ENCODE measurements at regions not wholly inside any gene's neighbourhood (a gene's known extent, or its start where the extent isn't known, plus 50 kb on each side); places are given as distances from the start of the nearest gene placed in this dataset.

- Histone ChIP-seq H3K4me3 (ENCODE audit: low read length) (no peak overlapping the region), H3K27me3 (ENCODE audit: control insufficient read depth, insufficient read depth, low read length) (no peaks in the 10 kb centered on the region), H3K9ac (ENCODE audit: low read length) (no peak overlapping the region), H3K9me3 (ENCODE audit: control insufficient read depth, low read depth, low read length) (no peaks in the 10 kb centered on the region), H3K27ac (ENCODE audit: low read length) (no peak overlapping the region), H3K4me1 (ENCODE audit: control insufficient read depth, low read depth, low read length) (no peaks in the 10 kb centered on the region), H3K36me3 (ENCODE audit: control insufficient read depth, low read depth, low read length) (no peaks in the 10 kb centered on the region)
Observed at GRCh38 chr21:38956521-38956855, 150.8 kb downstream of the ETS2 start.

GRCh38 chr21:38956007-38956406, 150.3 kb downstream of the ETS2 start:
- Histone ChIP-seq H3K27ac (ENCODE audit: low read length) (no peak overlapping the region), H3K4me3 (ENCODE audit: low read length) (no peak overlapping the region), H3K4me1 (ENCODE audit: control insufficient read depth, low read depth, low read length) (no peaks in the 10 kb centered on the region)

GRCh38 chr21:38955495-38955894, 149.8 kb downstream of the ETS2 start:
- H3K4me1 ChIP-seq (ENCODE audit: control insufficient read depth, low read depth, low read length), result no peaks in the 10 kb centered on the region
- H3K9me3 ChIP-seq (ENCODE audit: control insufficient read depth, low read depth, low read length), result no peaks in the 10 kb centered on the region
- no peak overlapping the region for H3K4me3 ChIP-seq (ENCODE audit: low read length)
- H3K27ac ChIP-seq (ENCODE audit: low read length), result no peak overlapping the region
- no peaks in the 10 kb centered on the region for H3K27me3 ChIP-seq (ENCODE audit: control insufficient read depth, insufficient read depth, low read length)
- no peak overlapping the region for H3K9ac ChIP-seq (ENCODE audit: low read length)
- H3K36me3 ChIP-seq (ENCODE audit: control insufficient read depth, low read depth, low read length), result no peaks in the 10 kb centered on the region

More at GRCh38 chr21:38956007-38956406, 150.3 kb downstream of the ETS2 start:
- Histone ChIP-seq H3K27me3 (ENCODE audit: control insufficient read depth, insufficient read depth, low read length) (no peaks in the 10 kb centered on the region), H3K9me3 (ENCODE audit: control insufficient read depth, low read depth, low read length) (no peaks in the 10 kb centered on the region), H3K36me3 (ENCODE audit: control insufficient read depth, low read depth, low read length) (no peaks in the 10 kb centered on the region), H3K9ac (ENCODE audit: low read length) (no peak overlapping the region)

GRCh38 chr21:38954588-38955004, 148.9 kb downstream of the ETS2 start:
- Histone ChIP-seq H3K4me1 (ENCODE audit: control insufficient read depth, low read depth, low read length) (no peaks in the 10 kb centered on the region), H3K27ac (ENCODE audit: low read length) (no peak overlapping the region), H3K27me3 (ENCODE audit: control insufficient read depth, insufficient read depth, low read length) (no peaks in the 10 kb centered on the region), H3K9ac (ENCODE audit: low read length) (no peak overlapping the region), H3K4me3 (ENCODE audit: low read length) (no peak overlapping the region), H3K36me3 (ENCODE audit: control insufficient read depth, low read depth, low read length) (no peaks in the 10 kb centered on the region), H3K9me3 (ENCODE audit: control insufficient read depth, low read depth, low read length) (no peaks in the 10 kb centered on the region)

- no peak overlapping the region for H3K27ac ChIP-seq (ENCODE audit: low read length)
- H3K27me3 ChIP-seq (ENCODE audit: control insufficient read depth, insufficient read depth, low read length), result no peaks in the 10 kb centered on the region
- no peak overlapping the region for H3K4me3 ChIP-seq (ENCODE audit: low read length)
- H3K4me1 ChIP-seq (ENCODE audit: control insufficient read depth, low read depth, low read length), result no peaks in the 10 kb centered on the region
- H3K9ac ChIP-seq (ENCODE audit: low read length), result no peak overlapping the region
- H3K36me3 ChIP-seq (ENCODE audit: control insufficient read depth, low read depth, low read length), result no peaks in the 10 kb centered on the region
- H3K9me3 ChIP-seq (ENCODE audit: control insufficient read depth, low read depth, low read length), result no peaks in the 10 kb centered on the region
Observed at GRCh38 chr21:38953516-38953915, 147.8 kb downstream of the ETS2 start.

GRCh38 chr21:38952890-38953289, 147.2 kb downstream of the ETS2 start:
- Histone ChIP-seq H3K9me3 (ENCODE audit: control insufficient read depth, low read depth, low read length) (no peaks in the 10 kb centered on the region), H3K9ac (ENCODE audit: low read length) (no peak overlapping the region), H3K27ac (ENCODE audit: low read length) (no peak overlapping the region), H3K4me3 (ENCODE audit: low read length) (no peak overlapping the region), H3K4me1 (ENCODE audit: control insufficient read depth, low read depth, low read length) (no peaks in the 10 kb centered on the region), H3K36me3 (ENCODE audit: control insufficient read depth, low read depth, low read length) (no peaks in the 10 kb centered on the region), H3K27me3 (ENCODE audit: control insufficient read depth, insufficient read depth, low read length) (no peaks in the 10 kb centered on the region)

- Histone ChIP-seq H3K27ac (ENCODE audit: low read length) (no peak overlapping the region), H3K4me3 (ENCODE audit: low read length) (no peak overlapping the region), H3K9ac (ENCODE audit: low read length) (no peak overlapping the region), H3K36me3 (ENCODE audit: control insufficient read depth, low read depth, low read length) (no peaks in the 10 kb centered on the region), H3K27me3 (ENCODE audit: control insufficient read depth, insufficient read depth, low read length) (peaks cover 11% of the 10 kb centered on the region), H3K9me3 (ENCODE audit: control insufficient read depth, low read depth, low read length) (no peaks in the 10 kb centered on the region), H3K4me1 (ENCODE audit: control insufficient read depth, low read depth, low read length) (peaks cover 6% of the 10 kb centered on the region)
Observed at GRCh38 chr21:38951095-38951730, 145.5 kb downstream of the ETS2 start.

- no peaks in the 10 kb centered on the region for H3K36me3 ChIP-seq (ENCODE audit: control insufficient read depth, low read depth, low read length)
- peaks cover 13% of the 10 kb centered on the region for H3K4me1 ChIP-seq (ENCODE audit: control insufficient read depth, low read depth, low read length)
- H3K27ac ChIP-seq (ENCODE audit: low read length), result no peak overlapping the region
- no peak overlapping the region for H3K9ac ChIP-seq (ENCODE audit: low read length)
- no peaks in the 10 kb centered on the region for H3K9me3 ChIP-seq (ENCODE audit: control insufficient read depth, low read depth, low read length)
- peaks cover 13% of the 10 kb centered on the region for H3K27me3 ChIP-seq (ENCODE audit: control insufficient read depth, insufficient read depth, low read length)
- no peak overlapping the region for H3K4me3 ChIP-seq (ENCODE audit: low read length)
Observed at GRCh38 chr21:38950435-38951094, 144.8 kb downstream of the ETS2 start.

GRCh38 chr21:38949070-38949380, 143.3 kb downstream of the ETS2 start:
- no peak overlapping the region for H3K9ac ChIP-seq (ENCODE audit: low read length)
- H3K4me3 ChIP-seq (ENCODE audit: low read length), result no peak overlapping the region
- H3K27me3 ChIP-seq (ENCODE audit: control insufficient read depth, insufficient read depth, low read length), result peaks cover 13% of the 10 kb centered on the region
- no peak overlapping the region for H3K27ac ChIP-seq (ENCODE audit: low read length)
- H3K4me1 ChIP-seq (ENCODE audit: control insufficient read depth, low read depth, low read length), result peaks cover 24% of the 10 kb centered on the region
- H3K9me3 ChIP-seq (ENCODE audit: control insufficient read depth, low read depth, low read length), result no peaks in the 10 kb centered on the region
- H3K36me3 ChIP-seq (ENCODE audit: control insufficient read depth, low read depth, low read length), result no peaks in the 10 kb centered on the region

GRCh38 chr21:38948377-38949069, 142.8 kb downstream of the ETS2 start:
- no peak overlapping the region for H3K27ac ChIP-seq (ENCODE audit: low read length)
- H3K4me1 ChIP-seq (ENCODE audit: control insufficient read depth, low read depth, low read length), result peaks cover 24% of the 10 kb centered on the region
- H3K4me3 ChIP-seq (ENCODE audit: low read length), result no peak overlapping the region
- H3K27me3 ChIP-seq (ENCODE audit: control insufficient read depth, insufficient read depth, low read length), result peaks cover 13% of the 10 kb centered on the region
- H3K9me3 ChIP-seq (ENCODE audit: control insufficient read depth, low read depth, low read length), result no peaks in the 10 kb centered on the region
- no peaks in the 10 kb centered on the region for H3K36me3 ChIP-seq (ENCODE audit: control insufficient read depth, low read depth, low read length)
- no peak overlapping the region for H3K9ac ChIP-seq (ENCODE audit: low read length)

- peaks cover 13% of the 10 kb centered on the region for H3K27me3 ChIP-seq (ENCODE audit: control insufficient read depth, insufficient read depth, low read length)
- peak overlapping the region; percentile 34 for H3K4me3 ChIP-seq (ENCODE audit: low read length)
- H3K4me1 ChIP-seq (ENCODE audit: control insufficient read depth, low read depth, low read length), result peaks cover 24% of the 10 kb centered on the region
- H3K9me3 ChIP-seq (ENCODE audit: control insufficient read depth, low read depth, low read length), result no peaks in the 10 kb centered on the region
- no peak overlapping the region for H3K27ac ChIP-seq (ENCODE audit: low read length)
- H3K36me3 ChIP-seq (ENCODE audit: control insufficient read depth, low read depth, low read length), result no peaks in the 10 kb centered on the region
- no peak overlapping the region for H3K9ac ChIP-seq (ENCODE audit: low read length)
Observed at GRCh38 chr21:38945545-38946245, 140.0 kb downstream of the ETS2 start.
